ENCODE measurements at regions not wholly inside any gene's neighbourhood (a gene's known extent, or its start where the extent isn't known, plus 50 kb on each side); places are given as distances from the start of the nearest gene placed in this dataset.
A peak's percentile ranks its signal among the peaks of the same experiment; 100 is the strongest.
"Not testable (repeated sequence)": the region's sequence is repeated elsewhere in the genome, so short reads cannot be mapped to it uniquely, and the experiment has no call there.

GRCh38 chr7:149600669-149601330 lies 103.2 kb upstream of the ZNF746 start:
- not testable (repeated sequence) for DNase-seq

- DNase-seq = no peak
Measured at GRCh38 chr7:149599636-149600206, 102.1 kb upstream of the ZNF746 start.

GRCh38 chr7:149598721-149599308 lies 101.2 kb upstream of the ZNF746 start:
- DNase-seq = no peak

- DNase-seq = not testable (repeated sequence)
Measured at GRCh38 chr7:149597789-149598188, 100.2 kb upstream of the ZNF746 start.

- peak in 1 of 2 experiments; percentile 20 for DNase-seq
Measured at GRCh38 chr7:149595541-149595940, 97.9 kb upstream of the ZNF746 start.

- no peak for DNase-seq
Measured at GRCh38 chr7:149595078-149595477, 97.5 kb upstream of the ZNF746 start.

- DNase-seq = no peak
Measured at GRCh38 chr7:149588930-149589329, 91.3 kb upstream of the ZNF746 start.

- DNase-seq = no peak
Measured at GRCh38 chr7:149586646-149587645, 89.3 kb upstream of the ZNF746 start.

- DNase-seq = no peak
Measured at GRCh38 chr7:149584530-149584929, 86.9 kb upstream of the ZNF746 start.

- no peak for DNase-seq
Measured at GRCh38 chr7:149584009-149584408, 86.4 kb upstream of the ZNF746 start.

- no peak for DNase-seq
Measured at GRCh38 chr7:149580328-149580727, 82.7 kb upstream of the ZNF746 start.

- not testable (repeated sequence) for DNase-seq
Measured at GRCh38 chr7:149579365-149579764, 81.8 kb upstream of the ZNF746 start.

GRCh38 chr7:149574428-149574827 lies 76.8 kb upstream of the ZNF746 start:
- DNase-seq = not testable (repeated sequence)

GRCh38 chr7:149573519-149573918 lies 75.9 kb upstream of the ZNF746 start:
- DNase-seq = no peak

- DNase-seq = not testable (repeated sequence)
Measured at GRCh38 chr7:149572920-149573319, 75.3 kb upstream of the ZNF746 start.

GRCh38 chr7:149570784-149571183 lies 73.2 kb upstream of the ZNF746 start:
- no peak for DNase-seq

- no peak for DNase-seq
Measured at GRCh38 chr7:149569726-149570422, 72.3 kb upstream of the ZNF746 start.

- DNase-seq = no peak
Measured at GRCh38 chr7:149569025-149569725, 71.6 kb upstream of the ZNF746 start.

GRCh38 chr7:149568218-149568617 lies 70.6 kb upstream of the ZNF746 start:
- no peak for DNase-seq

- no peak for DNase-seq
Measured at GRCh38 chr7:149566103-149566502, 68.5 kb upstream of the ZNF746 start.

- DNase-seq = no peak
Measured at GRCh38 chr7:149565096-149565382, 67.4 kb upstream of the ZNF746 start.
